Stomach smooth muscle (tissue), 2 donors: ENCODE measurements at regions not wholly inside any gene's neighbourhood (a gene's known extent, or its start where the extent isn't known, plus 50 kb on each side); places are given as distances from the start of the nearest gene placed in this dataset.

ENCODE experiments used
- H3K27ac ChIP-seq: one replicate; pipeline ENCODE4 v1.7.0; 2013; ENCODE audit warnings: mild to moderate bottlenecking, low read length, inconsistent platforms
- H3K27me3 ChIP-seq, 2 donors: one replicate each; pipeline ENCODE4 v1.7.0; 2013; ENCODE audit warnings: low read length in 2 of 2; ENCODE audit not compliant: insufficient read depth in 2 of 2, control insufficient read depth in 1 of 2
- H3K36me3 ChIP-seq, 2 donors: one replicate each; pipeline ENCODE4 v1.7.0; 2013; ENCODE audit warnings: low read length in 2 of 2; ENCODE audit not compliant: control insufficient read depth in 2 of 2, insufficient read depth in 2 of 2
- H3K4me1 ChIP-seq: one replicate; pipeline ENCODE4 v1.7.0; 2013; ENCODE audit warnings: low read length; ENCODE audit not compliant: control insufficient read depth, insufficient read depth
- H3K4me3 ChIP-seq, 2 donors: one replicate each; pipeline ENCODE4 v1.7.0; 2013; ENCODE audit warnings: low read length in 2 of 2
- H3K9ac ChIP-seq, 2 donors: one replicate each; pipeline ENCODE4 v1.7.0; 2013; ENCODE audit warnings: low read length in 2 of 2, mild to moderate bottlenecking in 1 of 2
- H3K9me3 ChIP-seq, 2 donors: one replicate each; pipeline ENCODE4 v1.7.0; 2013; ENCODE audit warnings: low read length in 2 of 2; ENCODE audit not compliant: control insufficient read depth in 2 of 2
- donor health status: healthy.
- donor health status: Pancreatic carcinoma.

- Histone ChIP-seq H3K27me3 (no peaks in the 10 kb centered on the region), H3K4me3 (no peak overlapping the region), H3K9ac (no peak overlapping the region), H3K36me3 (no peaks in the 10 kb centered on the region), H3K4me1 (no peaks in the 10 kb centered on the region), H3K9me3 (no peaks in the 10 kb centered on the region), H3K27ac (no peak overlapping the region)
Observed at GRCh38 chr2:146158072-146158674, 1638.3 kb upstream of the ZEB2 start.

GRCh38 chr2:146147448-146148012 is 1627.6 kb upstream of the ZEB2 start:
- no peak overlapping the region for H3K9ac ChIP-seq
- H3K4me1 ChIP-seq: no peaks in the 10 kb centered on the region
- H3K4me3 ChIP-seq: no peak overlapping the region
- H3K36me3 ChIP-seq: no peaks in the 10 kb centered on the region
- no peak overlapping the region for H3K27ac ChIP-seq
- H3K9me3 ChIP-seq: no peaks in the 10 kb centered on the region
- H3K27me3 ChIP-seq: no peaks in the 10 kb centered on the region

GRCh38 chr2:146143971-146144370 is 1624.1 kb upstream of the ZEB2 start:
- H3K27ac ChIP-seq: no peak overlapping the region
- H3K36me3 ChIP-seq: no peaks in the 10 kb centered on the region
- H3K9me3 ChIP-seq: no peaks in the 10 kb centered on the region
- H3K9ac ChIP-seq: no peak overlapping the region
- no peaks in the 10 kb centered on the region for H3K27me3 ChIP-seq
- H3K4me1 ChIP-seq: no peaks in the 10 kb centered on the region
- no peak overlapping the region for H3K4me3 ChIP-seq

GRCh38 chr2:146138820-146139219 is 1618.9 kb upstream of the ZEB2 start:
- H3K36me3 ChIP-seq: no peaks in the 10 kb centered on the region
- H3K9ac ChIP-seq: no peak overlapping the region
- no peaks in the 10 kb centered on the region for H3K9me3 ChIP-seq
- no peak overlapping the region for H3K4me3 ChIP-seq
- no peaks in the 10 kb centered on the region for H3K4me1 ChIP-seq
- no peak overlapping the region for H3K27ac ChIP-seq
- no peaks in the 10 kb centered on the region for H3K27me3 ChIP-seq

- no peaks in the 10 kb centered on the region for H3K36me3 ChIP-seq
- H3K27ac ChIP-seq: no peak overlapping the region
- no peaks in the 10 kb centered on the region for H3K9me3 ChIP-seq
- H3K4me3 ChIP-seq: no peak overlapping the region
- no peak overlapping the region for H3K9ac ChIP-seq
- no peaks in the 10 kb centered on the region for H3K27me3 ChIP-seq
- H3K4me1 ChIP-seq: no peaks in the 10 kb centered on the region
Observed at GRCh38 chr2:146135245-146135644, 1615.3 kb upstream of the ZEB2 start.

DNA sequence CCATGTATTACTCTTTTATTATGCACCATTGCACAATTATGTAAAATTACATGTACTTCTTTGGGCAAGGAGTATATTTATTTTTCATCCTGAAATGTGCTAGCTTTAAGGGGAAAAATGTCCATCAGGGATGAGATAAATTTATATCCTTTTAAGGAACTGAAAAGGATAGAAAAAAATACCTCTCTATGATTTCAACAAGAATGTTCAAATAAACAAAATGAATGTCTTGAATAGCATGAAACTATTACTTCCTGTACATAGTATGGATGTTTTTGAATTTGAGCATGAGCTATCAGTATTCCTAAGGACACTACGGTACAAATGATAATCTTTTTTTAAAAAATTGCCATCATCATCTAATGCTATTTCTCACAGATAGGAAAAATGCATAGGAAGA is 1611.9 kb upstream of the ZEB2 start:
- no peak overlapping the region for H3K9ac ChIP-seq
- no peaks in the 10 kb centered on the region for H3K9me3 ChIP-seq
- no peak overlapping the region for H3K4me3 ChIP-seq
- no peak overlapping the region for H3K27ac ChIP-seq
- no peaks in the 10 kb centered on the region for H3K36me3 ChIP-seq
- no peaks in the 10 kb centered on the region for H3K4me1 ChIP-seq
- H3K27me3 ChIP-seq: no peaks in the 10 kb centered on the region

GRCh38 chr2:146131048-146131447 is 1611.1 kb upstream of the ZEB2 start:
- no peaks in the 10 kb centered on the region for H3K27me3 ChIP-seq
- no peaks in the 10 kb centered on the region for H3K9me3 ChIP-seq
- H3K9ac ChIP-seq: no peak overlapping the region
- no peak overlapping the region for H3K27ac ChIP-seq
- H3K4me3 ChIP-seq: no peak overlapping the region
- no peaks in the 10 kb centered on the region for H3K4me1 ChIP-seq
- no peaks in the 10 kb centered on the region for H3K36me3 ChIP-seq

DNA sequence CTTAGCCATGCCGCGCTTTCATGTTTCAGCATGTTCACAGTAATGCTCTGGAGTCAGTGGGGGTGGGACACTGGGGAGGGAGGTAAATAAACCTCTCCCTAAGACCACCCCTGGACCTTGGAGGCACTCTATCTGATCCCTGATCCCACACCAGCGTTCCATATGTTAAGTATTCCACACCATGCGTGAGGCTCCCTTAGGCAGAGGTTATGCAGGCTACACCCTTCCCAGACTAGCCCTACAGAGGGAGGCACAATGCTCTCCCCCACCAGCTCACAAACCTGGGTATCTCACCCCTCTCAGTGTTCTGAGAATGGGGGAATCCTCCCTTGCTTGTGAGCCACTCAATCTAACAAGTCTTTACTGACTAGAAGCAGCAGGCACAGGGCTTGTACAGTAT is 1610.4 kb upstream of the ZEB2 start:
- H3K4me1 ChIP-seq: no peaks in the 10 kb centered on the region
- H3K27me3 ChIP-seq: no peaks in the 10 kb centered on the region
- H3K4me3 ChIP-seq: no peak overlapping the region
- H3K36me3 ChIP-seq: no peaks in the 10 kb centered on the region
- no peak overlapping the region for H3K27ac ChIP-seq
- H3K9me3 ChIP-seq: no peaks in the 10 kb centered on the region
- no peak overlapping the region for H3K9ac ChIP-seq

- H3K27ac ChIP-seq: no peak overlapping the region
Observed at GRCh38 chr2:146129231-146129630, 1609.3 kb upstream of the ZEB2 start.

DNA sequence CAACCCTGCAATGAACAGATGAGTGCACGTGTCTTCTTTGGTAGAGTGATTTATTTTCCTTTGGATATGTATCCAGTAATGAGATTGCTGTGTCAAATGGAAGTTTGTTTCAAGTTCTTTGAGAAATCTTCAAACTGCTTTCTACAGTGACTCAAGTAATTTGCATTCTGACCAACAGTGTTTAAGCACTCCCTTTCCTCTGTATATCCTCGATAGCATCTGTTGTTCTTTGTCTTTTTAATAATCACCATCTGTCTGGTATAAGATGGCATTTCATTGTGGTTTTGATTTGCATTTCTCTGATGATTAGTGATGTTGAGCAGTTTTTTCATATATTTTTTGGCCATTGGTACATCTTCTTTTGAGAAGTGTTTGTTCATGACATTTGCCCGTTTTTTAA is 1608.3 kb upstream of the ZEB2 start:
- no peak overlapping the region for H3K27ac ChIP-seq
- H3K36me3 ChIP-seq: no peaks in the 10 kb centered on the region

More at GRCh38 chr2:146129231-146129630, 1609.3 kb upstream of the ZEB2 start:
- H3K27me3 ChIP-seq: no peaks in the 10 kb centered on the region
- H3K9me3 ChIP-seq: no peaks in the 10 kb centered on the region
- H3K4me1 ChIP-seq: no peaks in the 10 kb centered on the region
- H3K9ac ChIP-seq: no peak overlapping the region
- H3K4me3 ChIP-seq: no peak overlapping the region
- H3K36me3 ChIP-seq: no peaks in the 10 kb centered on the region

DNA sequence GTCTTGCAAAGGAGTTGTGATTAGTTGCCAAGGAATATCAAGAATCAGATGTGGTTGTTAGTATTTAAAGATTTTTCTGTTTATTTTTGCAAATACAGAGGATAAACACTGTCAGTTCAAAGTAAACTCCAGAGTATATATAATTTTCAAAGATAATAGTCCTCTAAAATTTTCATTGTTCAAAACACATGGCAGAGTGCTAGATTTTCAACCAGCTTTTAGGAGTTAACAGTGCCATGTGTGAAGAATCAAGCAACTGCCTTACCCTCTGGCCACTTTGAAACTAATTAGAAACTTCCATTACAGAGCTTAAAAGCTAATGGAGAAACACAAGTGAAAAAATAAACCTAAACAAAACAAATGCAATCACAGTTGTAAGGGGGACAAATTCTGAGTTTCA is 1605.6 kb upstream of the ZEB2 start:
- Histone ChIP-seq H3K4me3 (no peak overlapping the region), H3K27ac (no peak overlapping the region), H3K4me1 (no peaks in the 10 kb centered on the region), H3K9me3 (no peaks in the 10 kb centered on the region), H3K36me3 (no peaks in the 10 kb centered on the region), H3K9ac (no peak overlapping the region), H3K27me3 (no peaks in the 10 kb centered on the region)

More for the DNA sequence above, 1608.3 kb upstream of the ZEB2 start:
- H3K4me3 ChIP-seq: no peak overlapping the region
- H3K9me3 ChIP-seq: no peaks in the 10 kb centered on the region
- no peaks in the 10 kb centered on the region for H3K27me3 ChIP-seq
- no peak overlapping the region for H3K9ac ChIP-seq
- H3K4me1 ChIP-seq: no peaks in the 10 kb centered on the region
